ENCODE measurements at regions not wholly inside any gene's neighbourhood (a gene's known extent, or its start where the extent isn't known, plus 50 kb on each side); places are given as distances from the start of the nearest gene placed in this dataset.

GRCh38 chr6:95879856-95880255 lies 135.9 kb upstream of the FUT9 start:
- TF ChIP-seq CTCF (IDR thresholded peaks at IDR 0.05) = no peak
- TF ChIP-seq POLR2A (IDR thresholded peaks at IDR 0.05) = no peak
